ENCODE measurements at regions not wholly inside any gene's neighbourhood (a gene's known extent, or its start where the extent isn't known, plus 50 kb on each side); places are given as distances from the start of the nearest gene placed in this dataset.
"Not testable (repeated sequence)": the region's sequence is repeated elsewhere in the genome, so short reads cannot be mapped to it uniquely, and the experiment has no call there.

- in situ Hi-C loops (cut with HindIII; ENCODE audit: low pct_ligation_motif_present, low pct_unique_long_range_greater_than_20kb, low sequenced_read_pairs) = no loop called here
- no peak for DNase-seq
Measured at GRCh38 chr4:141290771-141291170, 70.1 kb downstream of the ZNF330 start.

GRCh38 chr4:141294306-141294705 is 73.6 kb downstream of the ZNF330 start:
- in situ Hi-C loops (cut with HindIII; ENCODE audit: low pct_ligation_motif_present, low pct_unique_long_range_greater_than_20kb, low sequenced_read_pairs) = no loop called here
- no peak for DNase-seq

GRCh38 chr4:141301216-141301615 is 80.5 kb downstream of the ZNF330 start:
- in situ Hi-C loops (cut with HindIII; ENCODE audit: low pct_ligation_motif_present, low pct_unique_long_range_greater_than_20kb, low sequenced_read_pairs) = no loop called here

GRCh38 chr4:141302924-141303323 is 82.2 kb downstream of the ZNF330 start:
- in situ Hi-C loops (cut with HindIII; ENCODE audit: low pct_ligation_motif_present, low pct_unique_long_range_greater_than_20kb, low sequenced_read_pairs) = no loop called here
- DNase-seq = no peak

More at GRCh38 chr4:141301216-141301615, 80.5 kb downstream of the ZNF330 start:
- DNase-seq = no peak

- in situ Hi-C loops (cut with HindIII; ENCODE audit: low pct_ligation_motif_present, low pct_unique_long_range_greater_than_20kb, low sequenced_read_pairs) = no loop called here
- no peak for DNase-seq
Measured at GRCh38 chr4:141304346-141304745, 83.7 kb downstream of the ZNF330 start.

- no peak for DNase-seq
- in situ Hi-C loops (cut with HindIII; ENCODE audit: low pct_ligation_motif_present, low pct_unique_long_range_greater_than_20kb, low sequenced_read_pairs) = no loop called here
Measured at GRCh38 chr4:141306331-141306730, 85.6 kb downstream of the ZNF330 start.

- peak; percentile 84 for DNase-seq
- in situ Hi-C loops (cut with HindIII; ENCODE audit: low pct_ligation_motif_present, low pct_unique_long_range_greater_than_20kb, low sequenced_read_pairs) = no loop called here
Measured at GRCh38 chr4:141307241-141307689, 86.6 kb downstream of the ZNF330 start.

GRCh38 chr4:141309874-141310273 is 89.2 kb downstream of the ZNF330 start:
- in situ Hi-C loops (cut with HindIII; ENCODE audit: low pct_ligation_motif_present, low pct_unique_long_range_greater_than_20kb, low sequenced_read_pairs) = no loop called here

GRCh38 chr4:141311246-141312204 is 90.8 kb downstream of the ZNF330 start:
- no peak for DNase-seq
- in situ Hi-C loops (cut with HindIII; ENCODE audit: low pct_ligation_motif_present, low pct_unique_long_range_greater_than_20kb, low sequenced_read_pairs) = no loop called here

More at GRCh38 chr4:141309874-141310273, 89.2 kb downstream of the ZNF330 start:
- DNase-seq = no peak

- in situ Hi-C loops (cut with HindIII; ENCODE audit: low pct_ligation_motif_present, low pct_unique_long_range_greater_than_20kb, low sequenced_read_pairs) = no loop called here
- DNase-seq = no peak
Measured at GRCh38 chr4:141314627-141315026, 93.9 kb downstream of the ZNF330 start.

- in situ Hi-C loops (cut with HindIII; ENCODE audit: low pct_ligation_motif_present, low pct_unique_long_range_greater_than_20kb, low sequenced_read_pairs) = no loop called here
Measured at GRCh38 chr4:141328560-141329173, 108.0 kb downstream of the ZNF330 start.

GRCh38 chr4:141329174-141329569 is 108.5 kb downstream of the ZNF330 start:
- in situ Hi-C loops (cut with HindIII; ENCODE audit: low pct_ligation_motif_present, low pct_unique_long_range_greater_than_20kb, low sequenced_read_pairs) = no loop called here
- no peak for DNase-seq

More at GRCh38 chr4:141328560-141329173, 108.0 kb downstream of the ZNF330 start:
- no peak for DNase-seq

- no peak for DNase-seq
- in situ Hi-C loops (cut with HindIII; ENCODE audit: low pct_ligation_motif_present, low pct_unique_long_range_greater_than_20kb, low sequenced_read_pairs) = no loop called here
Measured at GRCh38 chr4:141330616-141331015, 109.9 kb downstream of the ZNF330 start.

- DNase-seq = no peak
- in situ Hi-C loops (cut with HindIII; ENCODE audit: low pct_ligation_motif_present, low pct_unique_long_range_greater_than_20kb, low sequenced_read_pairs) = no loop called here
Measured at GRCh38 chr4:141331534-141332358, 111.1 kb downstream of the ZNF330 start.

GRCh38 chr4:141332359-141333181 is 111.9 kb downstream of the ZNF330 start:
- DNase-seq; in situ Hi-C loops (cut with HindIII; ENCODE audit: low pct_ligation_motif_present, low pct_unique_long_range_greater_than_20kb, low sequenced_read_pairs): not testable (repeated sequence)

- DNase-seq; in situ Hi-C loops (cut with HindIII; ENCODE audit: low pct_ligation_motif_present, low pct_unique_long_range_greater_than_20kb, low sequenced_read_pairs): not testable (repeated sequence)
Measured at GRCh38 chr4:141333456-141334230, 112.9 kb downstream of the ZNF330 start.

- DNase-seq = no peak
- in situ Hi-C loops (cut with HindIII; ENCODE audit: low pct_ligation_motif_present, low pct_unique_long_range_greater_than_20kb, low sequenced_read_pairs) = no loop called here
Measured at GRCh38 chr4:141335166-141335565, 114.5 kb downstream of the ZNF330 start.
